Endothelial cell of umbilical vein (primary cell): ENCODE measurements at regions not wholly inside any gene's neighbourhood (a gene's known extent, or its start where the extent isn't known, plus 50 kb on each side); places are given as distances from the start of the nearest gene placed in this dataset.

Experiments
- EZH2 ChIP-seq: IDR thresholded peaks from 2 replicates; pipeline ENCODE4 v1.6.1; 2012; ENCODE audit warnings: borderline replicate concordance, low read depth, mild to moderate bottlenecking, moderate library complexity, low read length, inconsistent platforms; ENCODE audit not compliant: severe bottlenecking
- FOS ChIP-seq: IDR thresholded peaks from 2 replicates; pipeline ENCODE4 v1.6.1; 2011; ENCODE audit warnings: mild to moderate bottlenecking, low read length, moderate library complexity, borderline replicate concordance; ENCODE audit not compliant: insufficient read depth
- JUN ChIP-seq: IDR thresholded peaks from 2 replicates; pipeline ENCODE4 v1.6.1; 2011; ENCODE audit warnings: borderline replicate concordance, low read depth; ENCODE audit not compliant: insufficient read length, insufficient read depth
- MYC ChIP-seq: IDR thresholded peaks from one replicate; pipeline ENCODE4 v1.6.1; 2011; ENCODE audit warnings: mild to moderate bottlenecking, low read depth, low read length
- POLR2A ChIP-seq: IDR thresholded peaks from 2 replicates; pipeline ENCODE4 v1.6.1; 2012; ENCODE audit warnings: low read depth, mild to moderate bottlenecking, control low read depth, low read length
- POLR2AphosphoS5 ChIP-seq: IDR thresholded peaks from 2 replicates; pipeline ENCODE4 v1.6.1; 2012; ENCODE audit warnings: low read depth, mild to moderate bottlenecking, control low read depth, low read length, moderate library complexity; ENCODE audit not compliant: insufficient read depth
- TF ChIP-seq, protein P1 (sequence below), 2 donors: IDR thresholded peaks; 1 replicate in 1 of 2; 2 replicates in 1 of 2; pipeline ENCODE4 v1.5.1; 2011; ENCODE audit warnings: low read length in 2 of 2, mild to moderate bottlenecking in 2 of 2, moderate library complexity in 2 of 2, control low read depth in 1 of 2, inconsistent platforms in 1 of 2, low read depth in 1 of 2; ENCODE audit not compliant: insufficient read depth in 1 of 2; ENCODE audit errors: extremely low read depth in 1 of 2
- TF ChIP-seq, protein P2 (sequence below): IDR thresholded peaks from 2 replicates; pipeline ENCODE4 v1.6.1; 2011; ENCODE audit not compliant: insufficient read depth, insufficient read length

DNA sequence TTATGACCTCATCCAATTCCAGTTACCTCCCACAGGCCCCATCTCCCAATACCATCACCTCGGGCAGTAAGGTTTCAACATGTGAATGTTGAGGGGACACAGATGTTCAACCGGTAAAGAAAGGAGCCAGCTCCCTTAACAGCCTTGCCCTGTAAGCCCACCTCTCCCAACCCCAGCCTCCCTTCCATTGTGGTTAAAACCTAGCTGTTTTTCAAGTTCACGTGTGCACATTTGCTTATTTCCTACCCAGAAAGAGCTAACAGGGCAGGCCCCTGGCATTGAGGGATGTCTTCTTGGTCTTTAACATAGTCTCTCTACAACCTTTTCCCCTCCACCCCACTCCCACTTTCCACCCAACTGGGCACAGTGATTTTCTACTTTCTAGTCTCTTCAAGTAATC lies 385.7 kb downstream of the FBXW7 start:
- no peak for TF ChIP-seq EZH2
- TF ChIP-seq POLR2A = no peak
- TF ChIP-seq FOS = no peak
- TF ChIP-seq, protein P1, sequence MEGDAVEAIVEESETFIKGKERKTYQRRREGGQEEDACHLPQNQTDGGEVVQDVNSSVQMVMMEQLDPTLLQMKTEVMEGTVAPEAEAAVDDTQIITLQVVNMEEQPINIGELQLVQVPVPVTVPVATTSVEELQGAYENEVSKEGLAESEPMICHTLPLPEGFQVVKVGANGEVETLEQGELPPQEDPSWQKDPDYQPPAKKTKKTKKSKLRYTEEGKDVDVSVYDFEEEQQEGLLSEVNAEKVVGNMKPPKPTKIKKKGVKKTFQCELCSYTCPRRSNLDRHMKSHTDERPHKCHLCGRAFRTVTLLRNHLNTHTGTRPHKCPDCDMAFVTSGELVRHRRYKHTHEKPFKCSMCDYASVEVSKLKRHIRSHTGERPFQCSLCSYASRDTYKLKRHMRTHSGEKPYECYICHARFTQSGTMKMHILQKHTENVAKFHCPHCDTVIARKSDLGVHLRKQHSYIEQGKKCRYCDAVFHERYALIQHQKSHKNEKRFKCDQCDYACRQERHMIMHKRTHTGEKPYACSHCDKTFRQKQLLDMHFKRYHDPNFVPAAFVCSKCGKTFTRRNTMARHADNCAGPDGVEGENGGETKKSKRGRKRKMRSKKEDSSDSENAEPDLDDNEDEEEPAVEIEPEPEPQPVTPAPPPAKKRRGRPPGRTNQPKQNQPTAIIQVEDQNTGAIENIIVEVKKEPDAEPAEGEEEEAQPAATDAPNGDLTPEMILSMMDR (IDR thresholded peaks at IDR 0.05; ENCODE audit: extremely low read depth in 1 of 2, insufficient read depth in 1 of 2, low read depth in 1 of 2, low read length in 2 of 2) = no peak
- TF ChIP-seq POLR2AphosphoS5 = no peak
- TF ChIP-seq MYC = no peak
- no peak for TF ChIP-seq JUN
- TF ChIP-seq, protein P2, sequence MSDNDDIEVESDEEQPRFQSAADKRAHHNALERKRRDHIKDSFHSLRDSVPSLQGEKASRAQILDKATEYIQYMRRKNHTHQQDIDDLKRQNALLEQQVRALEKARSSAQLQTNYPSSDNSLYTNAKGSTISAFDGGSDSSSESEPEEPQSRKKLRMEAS = no peak
